ENCODE measurements at regions not wholly inside any gene's neighbourhood (a gene's known extent, or its start where the extent isn't known, plus 50 kb on each side); places are given as distances from the start of the nearest gene placed in this dataset.

GRCh38 chr12:115847398-115847797, 430.1 kb downstream of the MED13L start:
- TF ChIP-seq CTCF (IDR thresholded peaks at IDR 0.05) (no peak), POLR2A (IDR thresholded peaks at IDR 0.05) (no peak)

Measured in Peyer's patch (tissue), 4 donors.